GM19467 (cell line): ENCODE measurements at regions not wholly inside any gene's neighbourhood (a gene's known extent, or its start where the extent isn't known, plus 50 kb on each side); places are given as distances from the start of the nearest gene placed in this dataset.
"Not testable (repeated sequence)": the region's sequence is repeated elsewhere in the genome, so short reads cannot be mapped to it uniquely, and the experiment has no call there.

Source experiments
- ATAC-seq: cut with Tn5 transposase; IDR thresholded peaks from one replicate; pipeline ENCODE4 v1.9.1; 2021; ENCODE audit warnings: mild to moderate bottlenecking, moderate library complexity; ENCODE audit not compliant: unreplicated experiment

- ATAC-seq: no peak
Measured at GRCh38 chr18:10330428-10330827, 124.0 kb upstream of the APCDD1 start.

GRCh38 chr18:10332452-10332851 lies 122.0 kb upstream of the APCDD1 start:
- ATAC-seq: no peak

- ATAC-seq: no peak
Measured at GRCh38 chr18:10336749-10337350, 117.6 kb upstream of the APCDD1 start.

GRCh38 chr18:10340821-10341220 lies 113.6 kb upstream of the APCDD1 start:
- ATAC-seq: no peak

GRCh38 chr18:10343778-10344177 lies 110.7 kb upstream of the APCDD1 start:
- ATAC-seq: no peak

GRCh38 chr18:10346749-10347415 lies 107.6 kb upstream of the APCDD1 start:
- no peak for ATAC-seq

- no peak for ATAC-seq
Measured at GRCh38 chr18:10349561-10349960, 104.9 kb upstream of the APCDD1 start.

- no peak for ATAC-seq
Measured at GRCh38 chr18:10350661-10351060, 103.8 kb upstream of the APCDD1 start.

GRCh38 chr18:10351219-10351818 lies 103.1 kb upstream of the APCDD1 start:
- no peak for ATAC-seq

GRCh38 chr18:10351858-10352257 lies 102.6 kb upstream of the APCDD1 start:
- ATAC-seq: no peak

- no peak for ATAC-seq
Measured at GRCh38 chr18:10352671-10353070, 101.8 kb upstream of the APCDD1 start.

GRCh38 chr18:10353791-10354190 lies 100.6 kb upstream of the APCDD1 start:
- ATAC-seq: no peak

- no peak for ATAC-seq
Measured at GRCh38 chr18:10354241-10354811, 100.1 kb upstream of the APCDD1 start.

GRCh38 chr18:10354890-10355289 lies 99.5 kb upstream of the APCDD1 start:
- ATAC-seq: no peak

- not testable (repeated sequence) for ATAC-seq
Measured at GRCh38 chr18:10356999-10357398, 97.4 kb upstream of the APCDD1 start.

- ATAC-seq: no peak
Measured at GRCh38 chr18:10361660-10362059, 92.8 kb upstream of the APCDD1 start.

- no peak for ATAC-seq
Measured at GRCh38 chr18:10365021-10365500, 89.4 kb upstream of the APCDD1 start.

- no peak for ATAC-seq
Measured at GRCh38 chr18:10365901-10366300, 88.5 kb upstream of the APCDD1 start.

- no peak for ATAC-seq
Measured at GRCh38 chr18:10367836-10368235, 86.6 kb upstream of the APCDD1 start.

GRCh38 chr18:10368456-10369453 lies 85.7 kb upstream of the APCDD1 start:
- ATAC-seq: no peak

GRCh38 chr18:10370716-10371115 lies 83.7 kb upstream of the APCDD1 start:
- no peak for ATAC-seq
